H1 (cell line): ENCODE measurements at regions not wholly inside any gene's neighbourhood (a gene's known extent, or its start where the extent isn't known, plus 50 kb on each side); places are given as distances from the start of the nearest gene placed in this dataset.

ENCODE experiments used
- BRCA1 ChIP-seq: IDR thresholded peaks from 2 replicates; pipeline ENCODE4 v1.6.1; 2012; ENCODE audit warnings: low read depth, low read length, improper control_type of control experiment
- CBX8 ChIP-seq: fragments of 300-800, 300-1000 bp; sonication (generic); IDR thresholded peaks from 2 replicates; pipeline ENCODE4 v1.7.1; 2016; ENCODE audit warnings: low read depth, low read length, borderline replicate concordance
- CTCF ChIP-seq, 3 experiments: IDR thresholded peaks; 1 replicate in 2 of 3; 2 replicates in 1 of 3; pipeline versions ENCODE4 v1.5.1 to v1.6.1; 2011; ENCODE audit warnings: low read length in 3 of 3, mild to moderate bottlenecking in 3 of 3, inconsistent platforms in 2 of 3, low read depth in 1 of 3, moderate library complexity in 1 of 3; ENCODE audit not compliant: insufficient read depth in 1 of 3; ENCODE audit errors: control extremely low read depth in 1 of 3
- EP300 ChIP-seq, 2 experiments: IDR thresholded peaks; 1 replicate in 1 of 2; 2 replicates in 1 of 2; pipeline ENCODE4 v1.6.1; 2011 to 2012; ENCODE audit warnings: low read depth in 2 of 2, low read length in 2 of 2, mild to moderate bottlenecking in 2 of 2, borderline replicate concordance in 1 of 2, inconsistent platforms in 1 of 2, moderate library complexity in 1 of 2
- SIN3A ChIP-seq, 2 experiments: IDR thresholded peaks in 1 of 2; conservative IDR thresholded peaks in 1 of 2; 2 replicates each; pipeline ENCODE4 v1.6.1; 2011 to 2012; ENCODE audit warnings: low read length in 2 of 2, improper control_type of control experiment in 1 of 2, low read depth in 1 of 2, mild to moderate bottlenecking in 1 of 2
- SRF ChIP-seq: IDR thresholded peaks from 2 replicates; pipeline ENCODE4 v1.6.1; 2011; ENCODE audit warnings: mild to moderate bottlenecking, low read depth, low read length, moderate library complexity

GRCh38 chr5:117455236-117456233 lies 880.9 kb upstream of the SEMA6A start:
- TF ChIP-seq CBX8, result no peak
- no peak for TF ChIP-seq SRF
- TF ChIP-seq EP300 (IDR thresholded peaks at IDR 0.05; ENCODE audit: borderline replicate concordance in 1 of 2, low read depth in 2 of 2, low read length in 2 of 2), result no peak
- peak; percentile 50 to 80 (median 78) for TF ChIP-seq CTCF (IDR thresholded peaks at IDR 0.05; ENCODE audit: control extremely low read depth in 1 of 3, insufficient read depth in 1 of 3, low read depth in 1 of 3, low read length in 3 of 3)
- no peak for TF ChIP-seq SIN3A (conservative IDR thresholded peaks at IDR 0.05 in 1 of 2, IDR thresholded peaks at IDR 0.05 in 1 of 2; ENCODE audit: low read depth in 1 of 2, low read length in 2 of 2)
- no peak for TF ChIP-seq BRCA1
